Smooth muscle cell (in vitro differentiated cells): ENCODE measurements at regions not wholly inside any gene's neighbourhood (a gene's known extent, or its start where the extent isn't known, plus 50 kb on each side); places are given as distances from the start of the nearest gene placed in this dataset.

Source experiments
- DNase-seq: peaks from one replicate; lab custom pipeline; 2025; ENCODE audit not compliant: unreplicated experiment; lab: John Stamatoyannopoulos, UW
- H2AFZ ChIP-seq: fragments of 200-600 bp; sonication (generic); 2 replicates; pipeline ENCODE4 v1.6.0; 2016; ENCODE audit warnings: antibody characterized with exemption, low read depth, mild to moderate bottlenecking
- H3F3A ChIP-seq: fragments of 200-600 bp; sonication (generic); 2 replicates; pipeline ENCODE4 v1.6.0; 2017; ENCODE audit warnings: antibody characterized with exemption, low read depth
- H3K27ac ChIP-seq: fragments of 200-600 bp; sonication (generic); 2 replicates; pipeline ENCODE4 v1.5.1; 2016; ENCODE audit warnings: low read depth, mild to moderate bottlenecking
- H3K27me3 ChIP-seq: fragments of 200-600 bp; sonication (generic); 2 replicates; pipeline ENCODE4 v1.6.1; 2016; ENCODE audit warnings: low read depth, mild to moderate bottlenecking
- H3K36me3 ChIP-seq: fragments of 200-600 bp; sonication (generic); 2 replicates; pipeline ENCODE4 v1.5.1; 2016; ENCODE audit warnings: low read depth
- H3K4me1 ChIP-seq: fragments of 200-600 bp; sonication (generic); 2 replicates; pipeline ENCODE4 v1.5.1; 2016; ENCODE audit warnings: low read depth
- H3K4me2 ChIP-seq: fragments of 200-600 bp; sonication (generic); 2 replicates; pipeline ENCODE4 v1.6.0; 2016; ENCODE audit warnings: mild to moderate bottlenecking
- H3K4me3 ChIP-seq: fragments of 200-600 bp; sonication (generic); 2 replicates; pipeline ENCODE4 v1.5.1; 2016; ENCODE audit warnings: mild to moderate bottlenecking
- H3K79me2 ChIP-seq: fragments of 200-600 bp; sonication (generic); 2 replicates; pipeline ENCODE4 v1.6.0; 2016; ENCODE audit warnings: low read depth, mild to moderate bottlenecking
- H3K9ac ChIP-seq: fragments of 200-600 bp; sonication (generic); 2 replicates; pipeline ENCODE4 v1.6.0; 2016; ENCODE audit warnings: low read depth
- H3K9me3 ChIP-seq: fragments of 200-600 bp; sonication (generic); replicated peaks from 2 replicates; pipeline ENCODE4 v1.5.1; 2016; ENCODE audit warnings: low read depth
- H4K20me1 ChIP-seq: fragments of 200-600 bp; sonication (generic); 2 replicates; pipeline ENCODE4 v1.6.0; 2016; ENCODE audit warnings: low read depth
- CTCF ChIP-seq: fragments of 200-600 bp; sonication (generic); IDR thresholded peaks from 2 replicates; pipeline ENCODE4 v1.5.1; 2017; ENCODE audit warnings: borderline replicate concordance, mild to moderate bottlenecking, antibody characterized with exemption; ENCODE audit not compliant: insufficient read depth, poor library complexity, severe bottlenecking
- WGBS: methylation state at CpG from one replicate; pipeline ENCODE4 v1.1.7; 2016; ENCODE audit warnings: low lambda C conversion rate; 5-methylcytosine and 5-hydroxymethylcytosine counted together

- WGBS: 47% methylated on average over 2 of the region's 2 CpGs
- Histone ChIP-seq H3K4me1 (no peaks in the 10 kb centered on the region), H3K79me2 (no peaks in the 10 kb centered on the region), H2AFZ (no peak overlapping the region), H3F3A (no peaks in the 10 kb centered on the region), H3K36me3 (no peaks in the 10 kb centered on the region), H3K9ac (no peak overlapping the region), H3K4me3 (no peak overlapping the region), H3K27ac (no peak overlapping the region), H4K20me1 (no peaks in the 10 kb centered on the region), H3K4me2 (no peak overlapping the region), H3K27me3 (no peaks in the 10 kb centered on the region), H3K9me3 (no peaks in the 10 kb centered on the region)
- DNase-seq: no peak
- no peak for TF ChIP-seq CTCF
These were observed 75.6 kb upstream of the SNCAIP start for GRCh38 chr5:122236270-122237040.

GRCh38 chr5:122237906-122238305 lies 74.1 kb upstream of the SNCAIP start:
- no peak overlapping the region for H3K4me3 ChIP-seq
- no peaks in the 10 kb centered on the region for H3K79me2 ChIP-seq
- H3K4me2 ChIP-seq: no peak overlapping the region
- DNase-seq: no peak
- H3K9me3 ChIP-seq: no peaks in the 10 kb centered on the region
- no peaks in the 10 kb centered on the region for H3K4me1 ChIP-seq
- no peak overlapping the region for H3K27ac ChIP-seq
- H3F3A ChIP-seq: no peaks in the 10 kb centered on the region
- TF ChIP-seq CTCF: no peak
- H3K9ac ChIP-seq: no peak overlapping the region
- 91% methylated on average over 1 of the region's 1 CpG for WGBS
- H4K20me1 ChIP-seq: no peaks in the 10 kb centered on the region
- H2AFZ ChIP-seq: no peak overlapping the region
- no peaks in the 10 kb centered on the region for H3K27me3 ChIP-seq
- H3K36me3 ChIP-seq: no peaks in the 10 kb centered on the region

GRCh38 chr5:122252319-122252718 lies 59.7 kb upstream of the SNCAIP start:
- Histone ChIP-seq H3K27ac (no peak overlapping the region), H3K27me3 (no peaks in the 10 kb centered on the region), H3K79me2 (no peaks in the 10 kb centered on the region), H3K36me3 (no peaks in the 10 kb centered on the region), H3K4me3 (no peak overlapping the region), H3K9me3 (peaks cover 31% of the 10 kb centered on the region), H3K4me2 (no peak overlapping the region), H2AFZ (no peak overlapping the region), H3K4me1 (no peaks in the 10 kb centered on the region), H3K9ac (no peak overlapping the region), H4K20me1 (no peaks in the 10 kb centered on the region), H3F3A (no peaks in the 10 kb centered on the region)
- DNase-seq: no peak
- 34% methylated on average over 4 of the region's 4 CpGs for WGBS
- TF ChIP-seq CTCF: no peak

GRCh38 chr5:122253794-122254193 lies 58.2 kb upstream of the SNCAIP start:
- no peaks in the 10 kb centered on the region for H4K20me1 ChIP-seq
- DNase-seq: no peak
- no peaks in the 10 kb centered on the region for H3F3A ChIP-seq
- H3K36me3 ChIP-seq: no peaks in the 10 kb centered on the region
- no peak overlapping the region for H2AFZ ChIP-seq
- H3K4me3 ChIP-seq: no peak overlapping the region
- H3K4me1 ChIP-seq: no peaks in the 10 kb centered on the region
- no peaks in the 10 kb centered on the region for H3K79me2 ChIP-seq
- no peak overlapping the region for H3K27ac ChIP-seq
- H3K27me3 ChIP-seq: no peaks in the 10 kb centered on the region
- no peak for TF ChIP-seq CTCF
- H3K4me2 ChIP-seq: no peak overlapping the region
- H3K9me3 ChIP-seq: peaks cover 31% of the 10 kb centered on the region
- no peak overlapping the region for H3K9ac ChIP-seq
